GM12891 (cell line): ENCODE measurements at regions not wholly inside any gene's neighbourhood (a gene's known extent, or its start where the extent isn't known, plus 50 kb on each side); places are given as distances from the start of the nearest gene placed in this dataset.

Source experiments
- DNase-seq: peaks from one replicate; pipeline ENCODE4 v3.0.0; 2011; ENCODE audit warnings: low spot score; ENCODE audit not compliant: insufficient read length
- FAIRE-seq: peaks from 2 replicates; lab custom pipeline; 2011; peaks lifted over from hg19 to GRCh38; lab: Jason Lieb, UNC
- PAX5 ChIP-seq: IDR thresholded peaks from 2 replicates; pipeline ENCODE4 v1.6.1; 2011; ENCODE audit warnings: low read length, moderate library complexity, mild to moderate bottlenecking; ENCODE audit not compliant: insufficient read depth, severe bottlenecking
- POLR2A ChIP-seq: IDR thresholded peaks from 2 replicates; pipeline ENCODE4 v1.6.1; 2011; ENCODE audit warnings: low read depth, low read length, control low read depth
- POLR2AphosphoS5 ChIP-seq: IDR thresholded peaks from 2 replicates; pipeline ENCODE4 v1.6.1; 2011; ENCODE audit warnings: low read depth, low read length, control low read depth
- POU2F2 ChIP-seq: IDR thresholded peaks from 2 replicates; pipeline ENCODE4 v1.6.1; 2011; ENCODE audit warnings: low read depth, mild to moderate bottlenecking, control low read depth, low read length, moderate library complexity
- SPI1 ChIP-seq: IDR thresholded peaks from 2 replicates; pipeline ENCODE4 v1.6.1; 2011; ENCODE audit warnings: low read depth, low read length, control low read depth
- TAF1 ChIP-seq: IDR thresholded peaks from 2 replicates; pipeline ENCODE4 v1.6.1; 2011; ENCODE audit warnings: low read depth, low read length, control low read depth

DNA sequence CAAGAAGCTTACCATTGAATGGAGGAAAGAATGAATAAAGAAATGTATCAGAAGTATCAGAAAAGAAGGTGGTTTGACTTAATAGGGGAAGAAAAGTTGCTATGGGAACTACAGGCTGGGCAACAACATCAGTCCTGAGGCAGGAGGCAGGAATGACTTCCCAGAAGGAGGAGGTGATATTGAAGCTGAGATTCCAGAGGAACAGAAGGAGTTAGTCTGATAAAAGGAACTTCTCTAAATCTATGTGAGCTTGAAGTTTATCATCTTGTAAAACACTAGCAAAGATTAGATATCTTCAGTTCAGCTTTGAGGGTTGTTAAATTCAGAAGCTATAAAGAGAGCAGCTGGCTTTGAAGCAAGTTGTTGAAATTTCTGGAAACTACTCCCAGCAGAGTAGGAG, 213.3 kb upstream of the THRB start:
- no peak for FAIRE-seq
- no peak for TF ChIP-seq POU2F2
- TF ChIP-seq PAX5 = no peak
- TF ChIP-seq POLR2A = no peak
- TF ChIP-seq SPI1 = no peak
- TF ChIP-seq POLR2AphosphoS5 = no peak
- no peak for TF ChIP-seq TAF1

DNA sequence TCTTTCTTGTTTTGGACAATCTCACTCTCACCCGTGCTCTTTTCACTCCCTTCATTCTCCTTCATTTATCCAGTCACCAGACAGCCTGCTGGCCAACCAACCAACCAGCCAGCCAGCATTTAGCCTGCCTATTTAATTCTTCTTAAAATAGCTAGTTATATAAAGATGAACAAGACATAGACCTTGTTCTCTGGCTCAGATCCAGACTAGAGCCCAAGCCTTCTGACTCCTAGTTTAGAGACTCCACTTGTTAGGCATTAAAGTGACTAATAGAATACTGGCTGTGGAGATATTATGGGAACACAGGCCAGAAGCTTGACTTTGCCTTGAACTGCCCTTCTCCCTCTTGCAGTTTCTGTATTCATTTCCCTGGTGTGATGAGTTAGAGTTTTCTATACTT, 215.3 kb upstream of the THRB start:
- TF ChIP-seq SPI1 (no peak), POLR2AphosphoS5 (no peak), POLR2A (no peak)
- DNase-seq (no peak), FAIRE-seq (no peak)

More for the DNA sequence above, 213.3 kb upstream of the THRB start:
- DNase-seq = no peak

DNA sequence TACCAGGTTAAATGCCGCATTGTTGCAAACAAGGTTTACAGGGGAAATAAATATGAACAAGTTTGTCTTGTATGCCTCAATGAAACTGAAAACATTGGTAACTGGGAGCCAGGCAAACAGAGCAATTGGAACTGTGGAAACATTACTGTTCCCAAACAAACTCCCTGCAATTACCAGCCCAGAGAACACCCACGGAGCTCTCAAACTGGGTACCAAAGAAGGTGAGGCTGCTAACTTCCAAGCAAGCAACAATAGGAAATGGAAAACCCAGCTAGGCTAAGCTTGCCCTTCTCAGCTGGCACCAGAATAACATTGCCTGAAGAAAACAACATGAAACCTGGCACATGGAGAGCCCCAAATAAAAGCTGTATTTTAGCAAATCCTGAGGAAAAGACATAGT, 218.9 kb upstream of the THRB start:
- FAIRE-seq = no peak
- DNase-seq = no peak

DNA sequence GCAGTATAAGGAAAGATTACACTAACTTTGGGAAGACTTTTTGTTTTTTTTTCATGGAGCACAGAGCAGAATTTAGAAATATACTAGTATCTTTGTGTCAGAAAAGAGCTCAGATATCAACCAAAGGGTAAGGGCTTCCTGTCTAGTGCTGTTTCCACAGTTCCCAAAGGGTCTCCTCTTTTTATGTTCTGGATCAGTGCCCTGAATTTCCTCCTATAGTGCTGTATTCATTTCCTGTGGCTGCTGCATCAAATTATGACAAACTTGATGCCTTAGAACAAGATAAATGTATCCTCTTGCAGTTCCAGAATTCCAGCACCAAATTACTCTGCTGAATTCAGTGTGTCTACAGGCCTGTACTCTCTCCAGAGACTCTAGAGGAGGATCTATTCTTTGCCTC, 219.8 kb upstream of the THRB start:
- no peak for FAIRE-seq
- no peak for TF ChIP-seq SPI1
- TF ChIP-seq PAX5 = no peak
- no peak for TF ChIP-seq POU2F2
- DNase-seq = no peak

More for the DNA sequence above, 218.9 kb upstream of the THRB start:
- TF ChIP-seq PAX5 = no peak
- TF ChIP-seq POU2F2 = no peak
- no peak for TF ChIP-seq POLR2AphosphoS5
- TF ChIP-seq TAF1 = no peak
- TF ChIP-seq POLR2A = no peak
- no peak for TF ChIP-seq SPI1

DNA sequence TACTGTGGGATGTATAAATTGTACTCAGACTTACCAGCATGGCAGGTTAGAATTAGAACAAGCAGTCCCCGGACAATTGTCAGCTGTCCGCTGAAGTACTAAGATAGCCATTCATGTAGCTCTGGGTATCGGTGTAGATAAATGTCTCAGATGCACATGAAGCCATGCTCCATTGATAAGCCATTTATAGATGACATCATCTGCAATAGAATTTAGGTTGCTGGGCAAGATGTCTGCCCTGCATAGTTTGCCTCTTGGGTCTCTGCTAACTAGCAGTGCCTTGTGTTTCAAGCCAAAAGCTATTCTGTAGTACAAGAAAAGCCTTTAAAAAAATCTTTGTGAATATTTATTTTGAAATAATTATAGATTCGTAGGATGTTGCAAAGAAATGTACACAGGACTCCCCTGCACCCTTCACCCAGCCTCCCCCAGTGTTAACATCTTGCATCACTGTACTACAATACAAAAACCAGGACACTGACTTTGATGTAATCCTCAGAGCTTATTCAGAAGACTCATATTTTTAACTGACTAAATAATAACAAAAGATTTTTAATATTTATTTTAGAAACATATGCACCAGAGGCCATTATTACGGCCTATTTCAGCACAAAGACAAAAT, 220.6 kb upstream of the THRB start:
- FAIRE-seq (no peak), DNase-seq (no peak)
- no peak for TF ChIP-seq POLR2AphosphoS5
- no peak for TF ChIP-seq SPI1
- no peak for TF ChIP-seq PAX5
- no peak for TF ChIP-seq TAF1
- no peak for TF ChIP-seq POU2F2
- TF ChIP-seq POLR2A = no peak

GRCh38 chr3:24722087-24722486, 227.4 kb upstream of the THRB start:
- TF ChIP-seq POLR2A (no peak), SPI1 (no peak), TAF1 (no peak), POLR2AphosphoS5 (no peak), PAX5 (no peak), POU2F2 (no peak)
- no peak for FAIRE-seq

GRCh38 chr3:24725514-24726255, 231.0 kb upstream of the THRB start:
- FAIRE-seq = no peak
- DNase-seq = no peak

More at GRCh38 chr3:24722087-24722486, 227.4 kb upstream of the THRB start:
- DNase-seq = no peak

GRCh38 chr3:24726423-24726822, 231.8 kb upstream of the THRB start:
- DNase-seq = no peak
- TF ChIP-seq POU2F2 (no peak), SPI1 (no peak), POLR2AphosphoS5 (no peak), PAX5 (no peak), TAF1 (no peak), POLR2A (no peak)
- FAIRE-seq = no peak

More at GRCh38 chr3:24725514-24726255, 231.0 kb upstream of the THRB start:
- TF ChIP-seq SPI1 = no peak
- TF ChIP-seq POLR2AphosphoS5 = no peak
- no peak for TF ChIP-seq POLR2A
- TF ChIP-seq POU2F2 = no peak
- TF ChIP-seq PAX5 = no peak
- no peak for TF ChIP-seq TAF1

DNA sequence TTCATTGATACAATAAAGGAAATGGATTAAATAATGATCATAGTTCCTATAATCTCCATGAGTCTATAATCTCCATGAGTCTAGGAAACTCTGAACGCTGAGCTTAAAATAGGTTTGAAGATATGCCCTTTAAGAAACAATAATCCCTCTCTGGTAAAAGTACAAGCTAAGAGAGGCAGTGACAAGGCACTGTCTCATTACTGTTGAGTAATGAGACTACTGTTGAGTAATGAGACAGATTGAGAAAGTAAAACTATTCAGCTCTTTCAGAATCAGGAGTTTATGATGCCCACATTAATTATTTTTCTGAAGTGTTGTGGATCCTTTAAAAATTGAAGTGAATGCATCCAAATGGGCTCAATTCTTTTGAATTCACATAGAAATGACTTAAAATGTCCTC, 235.5 kb upstream of the THRB start:
- no peak for TF ChIP-seq POU2F2
- no peak for TF ChIP-seq SPI1
- no peak for TF ChIP-seq TAF1
- TF ChIP-seq POLR2A = no peak
- no peak for TF ChIP-seq PAX5
- TF ChIP-seq POLR2AphosphoS5 = no peak
- no peak for DNase-seq
- no peak for FAIRE-seq

DNA sequence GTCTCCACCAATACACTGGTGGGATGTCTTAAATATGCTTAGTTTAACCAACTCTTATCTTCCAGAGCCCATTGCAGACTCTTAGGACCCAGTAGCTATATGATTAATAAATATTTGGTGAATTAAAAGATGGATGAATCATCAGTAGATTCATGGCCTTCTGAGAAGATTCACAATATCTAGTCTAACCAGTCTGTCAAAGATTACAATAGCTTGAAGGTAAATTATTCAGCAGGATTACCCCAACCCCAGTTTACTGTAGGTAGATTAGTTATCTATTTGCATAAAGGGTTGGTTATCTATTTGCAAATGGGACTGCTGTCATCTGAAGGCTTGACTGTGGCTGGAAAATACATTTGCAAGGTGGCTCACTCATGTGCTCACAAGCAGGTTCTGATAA, 239.4 kb upstream of the THRB start:
- TF ChIP-seq SPI1 (no peak), POU2F2 (no peak), TAF1 (no peak), POLR2AphosphoS5 (no peak), POLR2A (no peak), PAX5 (no peak)
- no peak for FAIRE-seq
- no peak for DNase-seq
